GM12872 (cell line): ENCODE measurements at regions not wholly inside any gene's neighbourhood (a gene's known extent, or its start where the extent isn't known, plus 50 kb on each side); places are given as distances from the start of the nearest gene placed in this dataset.

Experiments
- TF ChIP-seq, protein P1 (sequence below): IDR thresholded peaks from 3 replicates; pipeline ENCODE4 v1.5.1; 2011; ENCODE audit warnings: low read depth, mild to moderate bottlenecking, low read length, moderate library complexity; ENCODE audit not compliant: insufficient read depth

DNA sequence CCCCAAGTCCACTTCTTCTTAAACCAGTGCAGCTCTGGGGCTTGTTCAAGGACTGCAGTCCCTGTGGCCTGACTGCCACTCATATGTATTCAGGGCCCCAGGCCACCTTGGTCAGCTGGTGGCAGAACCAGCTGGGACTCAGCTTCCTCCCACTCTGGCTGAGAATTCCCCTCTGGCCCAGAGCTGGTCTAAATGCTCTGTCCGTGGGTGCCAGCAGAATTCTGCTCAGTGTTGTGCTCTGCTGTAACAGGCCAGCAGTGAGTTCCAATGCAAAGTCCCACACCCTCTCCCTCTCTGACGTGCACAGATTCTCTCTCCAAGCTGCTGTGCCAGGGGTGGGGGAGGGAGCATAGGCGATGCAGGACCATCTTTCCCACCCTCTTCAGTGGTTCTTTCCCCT lies 210.4 kb upstream of the RGS6 start:
- TF ChIP-seq, protein P1, sequence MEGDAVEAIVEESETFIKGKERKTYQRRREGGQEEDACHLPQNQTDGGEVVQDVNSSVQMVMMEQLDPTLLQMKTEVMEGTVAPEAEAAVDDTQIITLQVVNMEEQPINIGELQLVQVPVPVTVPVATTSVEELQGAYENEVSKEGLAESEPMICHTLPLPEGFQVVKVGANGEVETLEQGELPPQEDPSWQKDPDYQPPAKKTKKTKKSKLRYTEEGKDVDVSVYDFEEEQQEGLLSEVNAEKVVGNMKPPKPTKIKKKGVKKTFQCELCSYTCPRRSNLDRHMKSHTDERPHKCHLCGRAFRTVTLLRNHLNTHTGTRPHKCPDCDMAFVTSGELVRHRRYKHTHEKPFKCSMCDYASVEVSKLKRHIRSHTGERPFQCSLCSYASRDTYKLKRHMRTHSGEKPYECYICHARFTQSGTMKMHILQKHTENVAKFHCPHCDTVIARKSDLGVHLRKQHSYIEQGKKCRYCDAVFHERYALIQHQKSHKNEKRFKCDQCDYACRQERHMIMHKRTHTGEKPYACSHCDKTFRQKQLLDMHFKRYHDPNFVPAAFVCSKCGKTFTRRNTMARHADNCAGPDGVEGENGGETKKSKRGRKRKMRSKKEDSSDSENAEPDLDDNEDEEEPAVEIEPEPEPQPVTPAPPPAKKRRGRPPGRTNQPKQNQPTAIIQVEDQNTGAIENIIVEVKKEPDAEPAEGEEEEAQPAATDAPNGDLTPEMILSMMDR: no peak

GRCh38 chr14:71722885-71723284 lies 209.3 kb upstream of the RGS6 start:
- TF ChIP-seq, protein P1: no peak

DNA sequence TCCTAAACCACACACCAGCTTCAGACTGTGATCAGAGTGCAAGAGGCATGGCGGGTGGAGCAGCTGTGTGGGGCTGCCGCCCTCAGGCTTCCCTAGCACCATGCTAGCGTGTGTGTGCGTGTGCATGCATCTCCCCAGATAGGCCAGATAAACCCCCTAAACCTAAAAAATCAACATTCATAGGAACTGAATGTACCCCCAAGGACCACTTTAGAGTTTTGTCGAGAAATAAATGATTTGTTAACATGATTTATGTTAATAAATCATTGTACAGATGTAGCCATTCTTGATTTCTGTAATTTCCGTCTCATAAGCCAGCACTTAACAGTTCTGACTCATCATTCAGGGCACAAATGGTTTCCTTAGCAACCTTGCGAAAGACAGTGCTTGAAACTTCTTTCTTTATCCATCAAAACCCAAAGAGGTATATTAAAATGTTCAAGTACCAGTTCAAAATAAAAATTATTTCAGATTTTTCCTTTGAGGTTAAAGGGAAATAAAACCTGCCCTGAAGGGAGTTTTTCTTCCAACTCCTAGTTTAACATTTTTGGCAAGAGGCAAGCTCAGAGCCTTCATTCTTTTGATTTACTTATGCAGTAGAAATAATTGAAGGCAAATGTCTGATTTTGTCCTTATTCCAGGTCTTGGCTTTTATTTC lies 206.2 kb upstream of the RGS6 start:
- TF ChIP-seq, protein P1: no peak

DNA sequence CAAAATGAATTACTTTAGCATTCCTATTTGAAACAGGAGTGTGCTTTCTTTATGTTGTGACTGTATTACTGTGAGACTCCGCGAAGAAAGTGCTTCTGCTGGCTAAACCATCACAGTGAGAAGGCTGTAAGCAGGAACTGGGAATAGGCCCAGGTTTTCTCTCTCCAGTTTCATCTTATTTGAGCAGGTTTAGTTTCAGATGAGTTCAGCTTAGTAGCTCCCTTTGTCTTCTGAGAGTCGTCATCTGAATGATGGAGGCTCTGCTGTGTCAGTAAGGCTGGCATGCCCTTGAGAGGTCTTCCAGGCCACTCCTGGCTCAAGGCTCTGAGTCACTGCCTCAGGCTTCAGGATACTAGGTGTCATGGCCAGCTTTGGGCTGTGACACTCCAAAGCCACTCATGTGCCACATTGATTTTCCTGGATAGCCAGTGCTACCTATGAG lies 205.6 kb upstream of the RGS6 start:
- TF ChIP-seq, protein P1: no peak

GRCh38 chr14:71728386-71728785 lies 203.8 kb upstream of the RGS6 start:
- TF ChIP-seq, protein P1: no peak

- TF ChIP-seq, protein P1: no peak
Observed at GRCh38 chr14:71729596-71729995, 202.6 kb upstream of the RGS6 start.

DNA sequence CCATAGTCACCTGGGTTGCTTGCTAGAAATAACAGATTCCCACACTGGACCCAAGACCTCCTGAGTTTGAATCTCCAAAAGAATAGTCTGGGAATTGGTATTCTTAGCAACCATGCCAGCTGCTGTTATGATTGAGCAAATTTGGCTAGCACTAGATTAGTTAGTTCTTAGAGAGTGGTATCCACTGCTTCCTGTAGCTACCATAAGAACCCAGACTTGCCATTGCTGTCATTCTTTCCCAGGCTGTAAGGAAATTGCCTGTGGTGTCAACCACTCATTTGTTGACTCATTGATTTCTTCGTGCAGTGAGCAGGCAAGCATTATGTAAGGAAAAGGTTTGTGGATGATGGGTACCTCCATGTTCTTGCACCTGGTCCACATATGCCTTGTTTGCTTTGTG lies 201.8 kb upstream of the RGS6 start:
- TF ChIP-seq, protein P1: no peak

DNA sequence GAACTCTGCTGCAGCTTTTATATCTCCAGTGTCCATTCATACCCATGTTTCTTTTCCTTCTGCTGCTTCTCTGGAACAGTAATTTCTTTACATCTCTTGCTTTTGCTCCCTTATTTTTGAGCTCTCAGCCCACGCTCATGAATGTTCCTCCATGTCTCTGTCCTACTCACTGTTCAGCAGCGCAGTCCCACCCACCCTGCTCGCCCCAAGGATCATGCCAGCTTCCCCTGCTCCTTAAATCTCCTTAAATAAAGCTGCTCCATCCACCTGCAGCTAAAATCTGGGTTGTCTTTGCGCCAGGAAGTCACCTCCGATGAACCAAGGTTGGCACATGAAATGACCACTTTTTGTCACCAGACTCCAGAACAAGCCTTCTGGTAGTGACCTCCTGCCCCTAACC lies 201.1 kb upstream of the RGS6 start:
- TF ChIP-seq, protein P1: no peak
